IMR-90 (cell line): ENCODE measurements at regions not wholly inside any gene's neighbourhood (a gene's known extent, or its start where the extent isn't known, plus 50 kb on each side); places are given as distances from the start of the nearest gene placed in this dataset.

Experiments used
- CTCF ChIP-seq: conservative IDR thresholded peaks from 2 replicates; pipeline ENCODE4 v1.5.1; 2012; ENCODE audit warnings: mild to moderate bottlenecking, low read depth, low read length, improper control_type of control experiment
- MAFK ChIP-seq: IDR thresholded peaks from 2 replicates; pipeline ENCODE4 v1.6.1; 2012; ENCODE audit warnings: low read depth, low read length, improper control_type of control experiment
- RCOR1 ChIP-seq: IDR thresholded peaks from 2 replicates; pipeline ENCODE4 v1.6.1; 2012; ENCODE audit warnings: mild to moderate bottlenecking, low read length, improper control_type of control experiment; ENCODE audit not compliant: insufficient replicate concordance

DNA sequence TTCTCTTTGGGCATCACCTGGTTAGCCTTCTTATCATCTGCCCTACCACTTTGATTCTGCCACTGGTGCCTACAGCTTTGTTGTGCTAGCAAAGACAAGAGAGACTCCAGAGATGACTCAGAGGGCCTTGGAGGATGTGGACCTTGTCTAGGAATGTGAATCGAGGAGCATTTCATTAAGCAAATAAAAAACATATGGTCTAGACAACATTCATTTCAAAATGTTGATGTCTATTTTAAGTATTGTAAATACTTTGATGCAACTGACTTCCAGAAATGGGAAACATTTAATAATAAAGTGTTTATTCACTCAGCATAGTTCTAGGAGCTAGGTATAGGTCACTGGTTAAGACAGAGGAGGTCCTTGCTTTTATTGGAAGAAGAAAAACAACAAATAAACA lies 195.5 kb downstream of the CDCA7 start:
- TF ChIP-seq CTCF (no peak), MAFK (no peak), RCOR1 (no peak)
